Epidermal melanocyte (primary cell): ENCODE measurements at regions not wholly inside any gene's neighbourhood (a gene's known extent, or its start where the extent isn't known, plus 50 kb on each side); places are given as distances from the start of the nearest gene placed in this dataset.
"Not testable (repeated sequence)": the region's sequence is repeated elsewhere in the genome, so short reads cannot be mapped to it uniquely, and the experiment has no call there.

Experiments used
- DNase-seq: peaks from one replicate; pipeline ENCODE4 v3.0.0; 2011; ENCODE audit warnings: low spot score; ENCODE audit not compliant: insufficient read length

DNA sequence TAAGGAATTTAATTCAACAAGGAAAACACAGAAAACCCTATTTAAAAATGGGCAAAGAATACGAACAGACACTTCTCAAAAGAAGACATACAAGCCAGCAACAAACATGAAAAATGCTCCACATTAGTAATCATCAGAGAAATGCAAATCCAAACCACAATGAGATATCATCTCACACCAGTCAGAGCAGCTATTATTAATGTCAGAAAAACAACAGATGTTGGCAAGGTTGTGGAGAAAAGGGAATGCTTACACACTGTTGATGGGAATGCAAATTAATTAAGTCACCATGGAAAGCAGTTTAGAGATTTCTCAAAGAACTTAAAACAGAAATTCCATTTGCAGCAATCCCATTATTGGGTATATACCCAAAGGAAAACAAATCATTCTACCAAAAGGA, 55.2 kb downstream of the GCC1 start:
- no peak for DNase-seq

DNA sequence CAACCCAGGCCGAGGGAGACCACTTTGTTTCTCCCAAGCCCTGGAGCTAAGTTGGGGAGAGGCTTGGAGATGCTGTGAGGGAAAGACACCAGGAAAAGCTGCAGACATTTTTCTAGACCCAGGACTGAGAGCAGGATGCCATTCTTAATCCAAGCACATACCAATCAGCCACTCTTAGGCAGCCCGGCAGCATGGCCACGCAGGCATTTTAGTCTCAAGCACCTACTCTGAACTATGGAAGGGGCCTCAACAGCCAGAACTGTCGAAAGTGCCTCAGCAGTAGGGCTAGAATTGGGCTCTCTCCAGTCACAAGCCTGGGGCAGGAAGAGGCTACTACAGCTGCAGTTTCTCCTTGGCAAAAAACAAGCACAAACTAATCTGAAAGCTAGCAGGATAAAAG, 57.8 kb downstream of the GCC1 start:
- no peak for DNase-seq

DNA sequence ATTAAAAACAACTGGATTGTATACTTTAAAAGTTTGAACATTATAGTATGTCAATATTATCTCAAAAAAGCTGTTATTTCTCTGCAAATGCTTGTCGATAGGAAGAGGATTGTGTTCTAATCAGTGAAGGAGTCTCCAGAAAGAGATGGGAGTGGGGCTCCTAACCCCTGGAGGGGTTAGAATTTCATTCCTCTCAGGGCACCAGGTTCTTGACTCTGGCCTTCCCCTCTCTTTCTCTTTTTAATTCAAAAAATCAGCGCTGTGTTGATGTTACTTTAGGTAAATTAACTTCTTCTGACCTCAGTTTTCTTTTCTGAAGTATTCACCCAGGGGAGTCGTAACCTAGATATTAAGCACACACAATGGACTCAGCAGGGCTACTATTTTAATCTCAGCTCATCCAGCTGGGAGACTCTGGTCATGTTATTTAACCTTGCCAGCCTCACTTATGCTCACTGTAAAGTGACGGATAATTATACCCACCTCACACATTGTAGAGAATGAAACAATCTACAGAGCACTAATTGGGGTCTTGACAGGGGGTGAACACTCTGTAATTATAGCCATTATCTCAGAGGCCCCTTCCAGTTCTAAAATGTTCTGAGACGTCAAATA, 59.4 kb downstream of the GCC1 start:
- no peak for DNase-seq

DNA sequence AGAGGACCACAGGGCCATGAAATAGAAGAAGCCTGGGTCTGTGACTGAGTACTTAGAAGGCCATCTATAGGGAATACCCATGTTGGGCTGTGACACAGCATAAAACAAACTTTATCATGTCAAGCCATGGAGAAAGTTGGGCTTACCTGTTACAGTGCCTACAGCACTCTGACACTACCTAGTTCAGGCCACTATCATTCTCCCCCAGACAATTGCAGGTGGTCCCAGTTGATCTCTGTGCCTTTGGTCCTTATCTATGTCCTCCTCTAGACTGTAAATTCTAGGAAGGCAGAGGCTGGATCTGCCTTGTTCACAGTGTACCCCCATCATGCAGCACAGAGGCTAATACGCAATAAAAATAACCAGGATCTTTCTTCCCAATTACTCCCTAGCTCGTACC, 69.1 kb downstream of the GCC1 start:
- no peak for DNase-seq

DNA sequence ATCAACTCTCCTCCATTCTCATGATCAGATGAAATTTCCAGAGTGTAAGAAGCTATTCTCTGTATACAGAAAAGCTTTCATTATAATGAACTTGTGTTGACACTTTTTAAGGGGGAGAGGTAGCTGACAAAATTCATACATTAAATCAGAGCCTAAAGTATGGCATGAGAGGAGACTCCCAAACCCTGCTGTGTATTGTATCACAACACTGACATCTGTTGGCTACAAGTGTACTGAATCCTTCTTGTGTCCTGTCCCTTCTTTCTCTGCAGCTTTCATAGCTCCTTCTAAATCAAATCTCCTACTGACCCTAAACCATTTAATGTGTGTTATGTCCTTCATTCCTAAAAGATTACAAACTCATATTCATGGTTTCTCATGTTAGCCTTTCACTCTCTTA, 70.9 kb downstream of the GCC1 start:
- DNase-seq: peak; percentile 65

DNA sequence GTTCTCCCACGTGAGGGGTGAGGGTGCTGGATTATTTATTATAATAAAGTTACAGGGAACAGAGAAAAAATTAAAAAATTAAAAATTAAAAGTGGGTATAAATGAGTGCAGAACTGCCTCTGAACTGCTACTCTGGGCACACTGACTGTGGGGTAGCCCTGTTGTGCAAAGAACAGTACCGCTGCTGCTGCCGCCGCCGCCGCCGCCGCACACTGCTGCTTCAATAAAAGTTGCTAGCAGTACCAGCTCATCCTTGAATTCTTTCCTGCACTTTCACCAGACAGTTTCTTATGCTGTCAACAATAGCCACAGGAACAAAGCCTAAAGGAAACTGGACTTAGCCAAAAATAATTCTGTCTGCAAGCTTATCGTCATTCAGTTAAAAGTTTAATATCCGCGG, 72.1 kb downstream of the GCC1 start:
- no peak for DNase-seq

DNA sequence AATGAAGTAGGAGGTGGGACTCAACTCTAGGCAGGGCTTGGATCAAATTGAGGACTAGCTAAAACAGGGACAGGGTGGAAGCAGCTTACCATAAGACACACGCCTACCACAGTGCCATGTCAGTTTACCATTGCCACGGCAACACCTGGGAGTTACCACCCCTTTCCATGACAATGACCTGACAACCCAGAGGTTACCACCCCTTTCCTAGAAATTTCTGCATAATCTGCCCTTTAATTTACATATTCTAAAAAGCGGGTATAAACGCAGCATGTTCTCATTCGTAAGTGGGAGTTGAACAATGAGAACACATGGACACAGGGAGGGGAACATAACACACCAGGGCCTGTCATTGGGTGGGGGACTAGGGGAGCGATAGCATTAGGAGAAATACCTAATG, 72.7 kb downstream of the GCC1 start:
- DNase-seq: no peak

DNA sequence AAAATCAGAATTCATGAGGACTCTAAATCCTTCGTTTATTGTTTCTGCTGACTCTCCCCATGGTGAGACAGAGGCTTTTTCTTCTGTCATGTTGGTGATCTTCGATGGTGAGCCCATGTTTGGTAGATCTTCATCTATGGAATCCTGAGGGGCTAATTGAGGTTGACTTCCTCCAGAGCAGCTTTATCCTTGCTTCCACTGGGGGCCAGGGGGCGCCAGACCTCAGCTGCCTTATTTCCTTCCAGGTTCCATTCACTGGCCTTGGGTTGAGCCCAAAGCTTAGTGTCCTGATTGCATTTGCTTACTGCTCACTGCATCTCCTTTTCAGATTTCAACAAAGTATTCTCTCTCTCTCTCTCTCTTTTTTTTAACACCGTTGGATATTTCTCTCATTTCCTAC, 80.7 kb downstream of the GCC1 start:
- DNase-seq: no peak

DNA sequence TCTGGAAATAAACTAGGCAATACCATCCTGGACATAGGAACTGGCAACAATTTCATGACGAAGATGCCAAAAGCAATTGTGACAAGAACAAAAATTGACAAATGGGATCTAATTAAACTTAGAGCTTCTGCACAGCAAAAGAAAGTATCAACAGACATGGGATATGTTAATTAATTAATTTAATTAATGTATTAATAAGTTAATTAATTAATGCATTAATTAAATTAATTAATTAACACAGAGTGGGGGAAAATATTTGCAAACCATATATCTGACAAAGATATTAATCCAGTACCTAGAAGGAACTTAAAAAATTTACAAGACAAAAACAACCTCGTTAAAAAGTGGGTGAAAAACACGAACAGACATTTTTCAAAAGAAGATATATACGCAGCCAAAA, 83.6 kb downstream of the GCC1 start:
- DNase-seq: no peak

DNA sequence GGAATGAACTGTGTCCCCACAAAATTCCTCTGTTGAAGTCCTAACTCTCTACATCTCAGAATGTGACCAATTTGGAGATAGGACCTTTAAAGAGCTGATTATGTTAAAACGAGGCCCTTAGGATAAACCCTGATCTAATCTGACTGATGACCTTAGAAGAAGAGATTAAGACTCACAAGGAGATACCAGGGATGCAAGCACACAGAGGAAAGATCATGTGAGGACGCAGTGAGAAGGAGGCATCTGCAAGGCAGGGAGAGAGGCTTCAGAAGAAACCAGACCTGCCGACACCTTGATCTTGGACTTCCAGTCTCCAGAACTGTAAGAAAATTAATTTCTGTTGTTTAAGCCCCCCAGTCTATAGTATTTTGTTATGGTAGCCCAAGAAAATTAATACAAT, 94.9 kb upstream of the ZNF800 start:
- no peak for DNase-seq

DNA sequence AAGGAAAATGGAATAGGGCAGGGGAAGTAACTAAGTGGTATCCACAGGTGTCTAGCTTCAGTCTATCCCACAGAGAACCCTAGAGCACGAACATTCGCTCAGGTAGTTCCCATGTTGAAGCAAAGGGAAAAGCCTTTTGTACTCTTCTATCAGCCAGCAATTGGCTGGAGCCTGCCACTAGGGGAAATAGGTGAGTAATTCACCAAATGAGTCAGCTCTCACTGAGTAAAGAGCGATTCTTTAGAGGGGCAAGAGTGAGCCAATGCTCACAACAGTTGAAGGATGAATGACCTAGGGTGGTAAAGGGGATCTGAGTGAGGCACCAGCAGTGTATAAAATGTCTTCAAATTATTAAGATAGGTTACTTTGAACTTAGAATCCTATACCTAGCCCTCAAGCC, 94.1 kb upstream of the ZNF800 start:
- DNase-seq: no peak

DNA sequence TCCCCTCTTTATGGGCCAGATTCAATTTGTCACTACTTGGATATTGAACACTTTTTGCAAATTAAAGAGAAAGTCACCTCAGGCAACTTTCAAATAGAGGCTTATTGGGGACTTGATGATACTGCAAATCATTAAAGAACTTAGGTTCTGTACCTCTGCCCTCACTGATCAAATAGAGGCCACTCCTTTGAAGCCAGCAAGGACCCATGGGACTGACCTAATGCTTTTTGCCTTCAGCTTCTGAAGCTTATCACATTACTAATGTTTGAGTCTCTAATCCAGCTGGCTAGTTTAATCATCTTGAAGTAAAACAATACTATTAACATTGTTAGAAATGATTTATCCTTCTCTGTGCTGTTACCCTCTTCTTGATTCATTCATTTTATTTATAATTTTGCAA, 93.0 kb upstream of the ZNF800 start:
- no peak for DNase-seq

DNA sequence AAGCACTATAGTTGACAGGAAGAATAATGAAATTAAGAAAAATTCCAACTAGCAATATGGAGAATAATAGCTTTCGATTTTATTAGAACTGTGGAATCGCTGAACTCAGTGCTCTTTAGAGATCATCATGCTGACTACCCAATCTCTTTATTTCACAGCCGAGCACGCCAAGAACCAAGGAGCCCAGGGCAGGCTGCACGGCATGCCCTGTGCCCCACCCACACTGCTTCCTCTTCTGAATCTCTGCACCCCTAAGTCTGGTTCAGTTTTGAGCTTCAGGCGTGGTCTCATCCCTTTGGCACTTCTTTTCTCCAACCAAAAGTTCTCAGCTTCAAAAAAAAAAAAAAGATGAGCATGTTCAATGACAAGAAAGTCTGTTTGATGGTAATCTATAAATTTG, 92.4 kb upstream of the ZNF800 start:
- no peak for DNase-seq

DNA sequence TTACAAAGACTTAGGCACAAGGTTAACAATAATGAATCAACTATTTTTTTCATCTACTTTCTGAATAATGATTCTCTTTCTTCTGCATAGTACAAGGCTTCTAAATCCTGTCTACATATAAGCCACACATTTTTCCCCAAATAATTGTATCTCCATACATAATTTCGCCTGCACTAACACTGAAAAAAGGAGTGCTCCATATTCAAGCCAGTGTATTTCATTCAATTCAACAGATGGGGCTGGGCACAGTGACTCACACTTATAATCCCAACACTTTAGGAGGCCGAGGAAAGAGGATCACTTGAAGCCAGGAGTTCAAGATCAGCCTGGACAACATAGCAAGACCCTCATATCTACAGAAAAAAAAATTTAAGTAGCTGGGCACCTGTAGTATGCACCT, 86.0 kb upstream of the ZNF800 start:
- DNase-seq: no peak

DNA sequence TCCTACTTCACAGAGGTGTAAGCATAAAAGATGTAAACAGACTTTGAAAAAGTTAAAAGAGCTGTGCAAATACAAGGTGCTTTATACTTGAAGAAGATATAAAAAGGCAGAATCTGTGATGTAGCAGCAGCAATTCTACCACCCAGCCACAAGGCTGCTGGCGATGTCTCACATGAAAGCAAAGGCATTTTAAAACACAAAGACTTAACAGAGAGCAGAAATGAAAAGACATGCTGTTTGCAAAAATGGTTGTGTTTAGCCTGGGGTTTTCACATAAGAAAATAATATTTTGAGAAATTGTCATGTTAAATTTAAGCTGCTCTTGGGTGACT, 85.5 kb upstream of the ZNF800 start:
- DNase-seq: no peak

DNA sequence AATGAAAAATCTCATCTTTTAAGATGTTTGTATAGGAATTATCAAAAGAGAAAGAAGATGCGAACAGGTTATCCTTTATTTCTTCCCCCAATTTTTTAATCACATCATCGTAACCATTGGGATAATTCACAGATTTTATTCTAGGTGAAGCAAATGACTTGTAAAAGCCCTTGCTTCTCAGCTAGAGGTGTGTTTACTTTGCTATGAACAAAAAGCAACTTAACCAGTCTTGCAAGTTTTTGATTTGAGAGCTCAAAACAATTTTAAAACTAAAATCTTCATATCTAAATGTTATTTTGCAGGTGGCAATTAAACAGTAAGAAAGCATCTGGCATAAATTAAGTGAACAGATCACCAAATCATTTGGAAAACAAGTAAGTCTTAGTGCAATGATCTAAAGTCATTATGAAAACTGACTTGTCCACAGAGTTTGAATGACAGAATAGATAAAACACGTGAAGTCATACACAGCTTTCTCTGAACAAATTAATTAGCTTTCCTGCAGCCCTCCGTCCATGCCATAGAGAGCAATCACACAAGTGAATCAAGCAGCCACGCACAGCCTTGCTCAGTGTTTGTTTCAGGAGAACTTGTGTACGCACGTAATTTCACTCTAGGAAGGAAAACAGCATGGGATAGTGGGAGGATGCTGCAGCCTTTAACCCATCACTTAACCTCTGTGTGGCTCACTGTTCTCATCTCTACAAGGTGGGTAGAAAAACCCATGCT, 85.0 kb upstream of the ZNF800 start:
- DNase-seq: no peak

DNA sequence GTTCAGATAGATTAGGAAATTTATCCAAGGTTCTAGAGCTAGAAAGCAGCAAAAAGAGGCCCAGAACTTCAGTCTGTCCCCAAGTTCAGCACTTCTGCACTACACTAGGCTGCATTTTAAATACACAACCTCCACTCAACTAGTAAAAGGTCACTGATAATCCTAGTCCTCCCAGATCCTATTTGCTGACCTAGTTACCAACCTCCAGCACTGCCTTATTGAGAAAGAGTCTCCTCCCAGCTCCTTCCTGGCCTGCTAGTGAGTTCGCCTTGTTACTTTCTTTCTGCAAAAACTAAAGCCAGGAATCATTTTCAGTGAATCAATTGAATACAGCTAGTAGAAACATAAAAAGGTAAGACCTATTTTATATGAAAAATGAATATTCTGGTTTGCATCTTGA, 84.1 kb upstream of the ZNF800 start:
- no peak for DNase-seq

DNA sequence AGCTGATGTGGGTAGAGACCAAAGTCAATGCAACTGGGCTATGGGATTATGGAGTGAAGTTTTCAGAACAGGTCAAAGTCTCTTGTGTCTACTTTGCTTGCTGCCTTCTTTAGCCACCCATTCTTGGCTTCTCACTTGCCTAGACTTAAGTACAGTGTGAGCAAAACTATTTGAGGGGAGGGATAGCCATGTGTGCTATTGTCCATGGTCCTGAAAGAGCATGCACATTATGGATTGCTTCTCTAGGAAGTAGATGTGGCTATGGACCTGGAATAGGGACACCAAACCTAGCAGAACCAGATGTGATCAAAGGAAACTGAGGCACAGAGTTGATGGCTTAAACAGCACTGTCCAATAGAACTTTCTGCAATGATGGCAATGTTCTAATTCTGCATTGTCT, 81.9 kb upstream of the ZNF800 start:
- no peak for DNase-seq

DNA sequence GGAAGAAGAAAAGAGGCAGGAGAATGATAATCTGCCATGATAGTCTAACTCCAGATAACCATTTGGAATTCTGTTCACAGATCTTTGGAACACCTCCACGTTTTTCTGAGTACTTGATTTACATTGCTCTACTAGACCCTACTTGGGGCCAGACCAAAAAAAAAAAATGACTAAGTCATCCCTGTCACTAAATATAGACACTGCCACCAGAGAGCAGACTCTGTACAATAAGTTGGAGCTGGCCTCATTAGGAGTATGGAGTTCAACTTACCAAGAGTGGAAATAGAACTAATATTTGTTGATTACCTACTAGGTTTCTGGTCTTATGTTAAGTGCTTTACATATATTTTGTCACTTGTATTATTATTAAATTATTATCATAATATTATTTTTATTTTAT, 80.9 kb upstream of the ZNF800 start:
- no peak for DNase-seq

DNA sequence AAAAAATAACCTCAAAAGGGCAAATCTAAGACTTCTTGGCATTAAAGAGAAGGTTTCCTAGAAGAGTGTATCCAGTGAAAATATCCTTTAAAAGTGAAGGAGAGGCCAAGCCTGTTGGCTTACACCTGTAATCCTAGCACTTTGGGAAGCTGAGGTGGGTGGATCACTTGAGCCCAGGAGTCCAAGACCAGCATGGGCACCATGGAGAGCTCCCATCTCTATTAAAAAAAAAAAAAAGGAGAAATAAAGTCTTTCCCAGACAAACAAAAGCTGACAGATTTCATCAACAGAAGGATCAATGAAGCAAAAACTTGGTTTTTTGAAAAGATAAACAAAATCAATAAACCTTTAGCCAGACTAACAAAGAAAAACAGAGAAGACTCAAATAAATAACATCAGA, 67.6 kb upstream of the ZNF800 start:
- DNase-seq: no peak

DNA sequence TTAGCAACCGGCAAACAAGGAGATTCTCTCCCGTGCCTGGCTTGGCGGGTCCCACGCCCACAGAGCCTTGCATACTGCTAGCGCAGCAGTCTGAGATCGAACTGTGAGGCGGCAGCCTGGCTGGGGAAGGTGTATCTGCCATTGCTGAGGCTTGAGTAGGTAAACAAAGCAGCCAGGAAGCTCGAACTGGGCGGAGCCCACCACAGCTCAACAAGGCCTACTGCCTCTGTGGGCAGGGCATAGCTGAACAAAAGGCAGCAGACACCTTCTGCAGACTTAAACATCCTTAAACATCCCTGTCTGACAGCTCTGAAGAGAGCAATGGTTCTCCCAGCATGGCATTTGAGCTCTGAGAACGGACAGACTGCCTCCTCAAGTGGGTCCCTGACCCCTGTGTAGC, 58.8 kb upstream of the ZNF800 start:
- DNase-seq: not testable (repeated sequence)

DNA sequence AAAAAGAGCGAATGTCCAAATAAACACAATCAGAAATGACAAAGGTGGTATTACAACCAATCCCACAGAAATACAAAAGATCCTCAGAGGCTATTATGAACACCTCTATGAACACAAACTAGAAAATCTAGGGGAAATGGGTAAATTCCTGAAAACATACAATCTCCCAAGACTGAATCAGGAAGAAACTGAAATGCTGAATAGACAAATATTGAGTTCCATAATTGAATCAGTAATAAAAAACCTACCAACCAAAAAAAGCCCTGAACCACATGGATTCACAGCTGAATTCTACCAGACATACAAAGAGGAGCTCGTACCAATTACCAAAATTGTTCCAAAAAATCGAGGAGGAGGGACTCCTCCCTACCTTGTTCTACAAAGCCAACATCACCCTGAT, 56.1 kb upstream of the ZNF800 start:
- DNase-seq: no peak

DNA sequence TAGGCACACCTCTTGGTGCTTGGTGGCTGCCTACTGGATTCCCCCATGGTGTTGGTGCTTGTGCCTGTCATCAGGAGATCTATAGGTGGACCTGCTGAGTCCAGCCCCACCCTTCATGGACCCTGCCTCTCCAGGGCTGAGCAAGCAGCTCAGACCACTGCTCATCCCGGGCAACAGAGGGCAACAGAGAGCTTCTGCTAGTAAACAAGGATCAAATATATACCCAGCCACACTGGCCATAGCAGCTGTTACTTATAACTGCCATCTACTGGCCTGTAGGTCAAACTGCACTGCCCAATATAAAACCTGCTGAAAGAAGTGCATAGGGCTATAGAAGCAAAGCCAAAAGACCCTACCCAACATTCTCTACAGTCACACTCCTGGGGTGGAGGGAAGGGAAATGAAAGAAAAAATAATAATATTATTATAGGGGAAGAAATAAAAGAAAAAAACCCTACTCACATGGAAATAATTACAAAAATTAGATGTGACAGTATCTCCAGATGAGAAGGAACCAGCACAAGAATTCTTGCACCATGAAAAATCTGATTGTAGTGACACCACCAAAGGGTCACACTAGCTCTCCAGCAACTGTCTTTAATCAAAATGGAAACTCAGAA, 54.9 kb upstream of the ZNF800 start:
- DNase-seq: no peak
